GM04503 (cell line): ENCODE measurements at regions not wholly inside any gene's neighbourhood (a gene's known extent, or its start where the extent isn't known, plus 50 kb on each side); places are given as distances from the start of the nearest gene placed in this dataset.

Experiments used
- DNase-seq: peaks from one replicate; pipeline ENCODE4 v3.0.0-alpha.2; 2012; ENCODE audit warnings: low read depth

GRCh38 chr18:57915865-57916582 is 112.9 kb upstream of the ATP8B1 start:
- DNase-seq, result no peak

GRCh38 chr18:57915248-57915647 is 112.1 kb upstream of the ATP8B1 start:
- DNase-seq, result no peak

DNA sequence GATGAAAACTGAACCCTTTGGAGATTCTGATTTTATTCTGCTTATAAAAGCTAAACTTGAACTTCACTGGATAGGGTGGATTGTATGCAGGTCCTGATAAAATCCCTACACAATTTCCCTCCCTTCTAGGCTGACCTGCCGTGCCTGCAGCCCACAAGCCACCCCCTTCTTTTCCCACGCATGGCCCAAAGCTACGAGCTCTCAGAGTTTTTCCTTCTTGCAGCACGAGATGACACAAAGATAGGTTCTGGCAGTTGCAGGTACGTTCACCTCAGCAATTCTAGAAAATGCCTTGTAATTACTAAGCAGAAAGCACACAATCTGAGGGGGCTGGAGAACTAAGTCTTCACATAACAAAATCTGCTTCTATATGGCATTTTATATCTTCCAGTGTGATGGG is 110.6 kb upstream of the ATP8B1 start:
- no peak for DNase-seq

- DNase-seq, result no peak
These were observed 107.7 kb upstream of the ATP8B1 start for GRCh38 chr18:57910817-57911216.

GRCh38 chr18:57910134-57910533 is 107.0 kb upstream of the ATP8B1 start:
- no peak for DNase-seq

DNA sequence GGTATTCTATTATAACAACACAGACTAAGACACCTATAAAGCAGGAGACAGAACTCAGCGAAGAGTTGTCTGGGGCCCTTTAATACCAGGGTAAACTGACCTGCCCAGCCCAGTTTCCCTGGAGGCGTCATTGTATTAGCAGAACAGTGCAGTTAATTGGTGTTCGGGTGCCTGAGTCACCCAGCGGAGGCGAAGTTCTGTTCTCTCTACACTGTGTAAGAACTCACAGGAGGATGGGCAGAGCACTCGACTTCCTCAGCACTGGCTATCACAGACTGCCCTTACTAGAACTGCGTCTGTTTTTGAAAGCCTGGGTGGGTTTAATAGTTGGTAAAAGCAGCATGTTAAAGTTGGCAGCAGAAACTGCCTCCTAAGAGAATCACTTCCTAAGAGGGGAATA is 106.5 kb upstream of the ATP8B1 start:
- DNase-seq, result no peak

DNA sequence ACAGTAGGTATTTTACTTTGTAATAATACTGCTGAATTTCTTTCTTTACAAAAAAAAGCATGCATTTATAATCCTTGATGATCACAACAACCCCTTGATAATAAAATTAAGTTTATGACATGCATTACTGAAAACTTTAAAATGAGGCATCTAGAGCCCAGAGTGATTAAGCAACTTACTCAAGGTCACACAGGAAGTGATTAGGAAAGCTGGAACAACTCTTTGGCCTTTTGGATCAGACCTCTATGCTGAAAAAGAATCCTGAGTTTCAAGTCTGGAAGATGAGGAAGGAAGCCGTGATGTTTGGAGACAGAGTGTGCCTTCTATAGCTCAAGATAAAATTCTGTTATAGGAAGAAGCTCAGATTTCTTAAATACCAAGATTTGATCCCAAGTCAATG is 105.0 kb upstream of the ATP8B1 start:
- no peak for DNase-seq

- no peak for DNase-seq
These were observed 104.4 kb upstream of the ATP8B1 start for GRCh38 chr18:57907550-57907949.

DNA sequence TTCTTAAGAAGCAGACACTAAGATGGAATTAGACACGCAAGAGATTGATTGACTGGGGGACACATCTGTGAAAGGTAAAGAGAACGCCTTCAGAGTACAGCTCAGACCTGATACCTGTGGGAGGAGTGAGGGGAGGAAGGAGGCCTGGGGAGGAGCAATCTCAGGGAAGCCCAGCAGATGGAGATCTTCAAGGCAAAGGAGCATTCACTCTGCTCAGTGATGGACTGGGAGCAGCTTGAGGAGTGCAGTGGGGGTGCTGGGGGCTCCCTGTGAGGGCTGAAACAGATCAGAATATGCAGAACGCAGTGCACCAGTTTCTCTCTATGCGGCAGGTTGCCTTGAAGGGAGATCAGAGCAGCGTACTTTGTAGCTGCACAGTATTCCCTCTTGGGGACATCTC is 103.7 kb upstream of the ATP8B1 start:
- DNase-seq, result no peak

- no peak for DNase-seq
These were observed 101.4 kb upstream of the ATP8B1 start for GRCh38 chr18:57904535-57904934.

DNA sequence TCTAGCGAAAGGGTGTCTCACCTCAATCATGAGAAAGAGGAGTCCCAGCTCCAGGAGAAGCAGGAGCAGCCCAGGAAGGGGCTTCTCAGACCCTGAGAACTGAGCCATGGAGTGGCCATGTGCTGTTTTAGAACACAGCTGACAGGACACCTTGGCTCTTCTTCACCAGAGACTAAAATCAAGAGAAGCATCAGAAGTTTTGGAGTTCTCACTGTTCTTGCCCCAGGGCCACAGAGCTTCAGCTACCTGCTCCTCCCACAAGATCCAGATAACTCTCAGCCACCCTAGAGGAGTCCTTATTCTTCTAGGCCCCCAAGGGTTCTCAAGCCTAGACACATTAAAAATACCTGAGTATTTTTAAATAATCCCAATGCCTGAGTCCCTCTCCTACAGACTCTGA is 99.6 kb upstream of the ATP8B1 start:
- no peak for DNase-seq

DNA sequence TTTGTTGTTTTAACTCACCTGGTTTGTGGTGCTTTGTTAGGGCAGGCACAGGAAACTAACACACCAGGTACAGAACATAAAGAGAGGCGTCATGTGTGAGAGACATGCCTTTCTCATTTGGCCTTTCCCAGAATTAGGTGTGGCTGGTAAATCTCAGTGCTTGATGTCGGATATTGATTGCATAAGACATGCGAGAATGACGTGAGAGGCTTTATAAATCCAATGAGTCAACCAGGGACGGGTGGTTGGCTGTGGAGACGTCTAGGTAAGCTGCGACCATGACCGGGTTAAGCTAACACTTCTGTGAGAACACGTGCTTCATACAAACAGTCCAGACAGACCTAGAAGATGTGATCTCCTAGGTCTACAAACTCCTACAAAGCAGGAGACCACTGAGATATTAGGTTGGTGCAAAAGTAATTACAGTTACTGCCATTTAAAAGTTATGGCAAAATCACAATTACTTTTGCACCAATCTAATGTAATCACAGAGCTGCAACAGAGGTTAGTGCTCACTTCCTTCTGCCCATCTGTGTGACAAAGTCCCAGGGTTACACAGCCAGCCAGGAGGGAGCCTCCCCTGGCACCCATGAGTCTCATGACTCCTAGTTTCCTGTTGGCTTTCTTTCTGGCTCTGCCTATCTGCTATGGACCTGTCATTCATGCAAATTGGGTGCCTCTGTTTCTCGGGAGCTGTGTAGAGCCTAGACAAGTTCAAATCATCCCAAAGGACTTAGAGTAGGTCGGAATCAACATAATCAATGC is 98.9 kb upstream of the ATP8B1 start:
- DNase-seq, result no peak

DNA sequence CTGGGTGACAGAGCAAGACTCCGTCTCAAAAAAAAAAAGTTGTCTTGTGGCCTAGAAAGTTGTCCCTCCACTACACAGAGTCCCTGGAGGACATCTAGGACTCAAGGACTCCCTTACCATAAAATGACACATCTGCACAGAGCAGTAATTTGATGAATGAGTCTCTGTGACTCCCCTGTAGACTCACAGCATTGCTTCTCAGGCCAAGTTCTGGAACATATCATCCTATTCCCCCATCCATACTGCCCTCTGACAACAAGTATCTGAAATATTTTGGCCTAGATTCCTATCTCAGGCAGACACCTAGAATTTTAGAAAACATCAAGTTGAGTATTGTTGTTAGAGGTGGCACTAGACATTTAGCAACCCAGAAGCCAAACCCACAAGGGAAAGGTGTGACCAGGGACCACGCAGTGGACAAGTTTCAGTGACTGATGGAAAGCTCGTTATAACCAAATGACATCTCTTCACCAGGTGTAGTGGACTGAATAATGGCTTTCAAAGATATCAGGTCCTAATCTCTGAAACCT is 97.9 kb upstream of the ATP8B1 start:
- peak; percentile 34 for DNase-seq

DNA sequence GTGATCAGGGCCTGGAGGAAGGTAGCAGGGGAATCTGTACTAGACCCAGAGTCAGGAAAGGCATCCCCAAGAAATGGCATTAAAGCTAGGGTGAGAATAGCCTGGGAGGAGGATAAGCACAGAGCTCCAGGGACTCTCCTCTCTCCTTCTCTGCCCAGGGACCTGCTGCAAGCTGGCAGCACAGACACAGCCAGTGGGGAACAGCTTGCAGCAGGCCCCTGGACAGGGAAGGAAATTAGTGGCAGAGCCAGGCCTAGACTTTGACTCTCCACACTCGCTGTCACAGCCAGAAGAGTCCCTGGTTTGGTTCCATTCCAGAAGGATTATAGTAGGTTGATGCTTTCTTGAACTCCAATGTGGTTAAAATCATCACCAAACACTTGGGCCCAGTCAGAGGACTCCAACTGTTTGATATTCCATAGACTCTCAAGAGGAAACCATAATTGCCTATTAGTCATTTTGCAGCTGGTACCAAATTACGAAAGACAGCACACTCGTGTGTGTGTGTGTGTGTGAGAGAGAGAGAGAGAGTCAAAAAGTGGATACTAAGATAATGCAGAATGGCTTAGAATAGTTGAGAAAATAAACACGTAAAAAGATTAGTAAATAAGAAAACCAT is 95.5 kb upstream of the ATP8B1 start:
- peak; percentile 93 for DNase-seq

GRCh38 chr18:57895182-57895581 is 92.1 kb upstream of the ATP8B1 start:
- DNase-seq, result no peak

DNA sequence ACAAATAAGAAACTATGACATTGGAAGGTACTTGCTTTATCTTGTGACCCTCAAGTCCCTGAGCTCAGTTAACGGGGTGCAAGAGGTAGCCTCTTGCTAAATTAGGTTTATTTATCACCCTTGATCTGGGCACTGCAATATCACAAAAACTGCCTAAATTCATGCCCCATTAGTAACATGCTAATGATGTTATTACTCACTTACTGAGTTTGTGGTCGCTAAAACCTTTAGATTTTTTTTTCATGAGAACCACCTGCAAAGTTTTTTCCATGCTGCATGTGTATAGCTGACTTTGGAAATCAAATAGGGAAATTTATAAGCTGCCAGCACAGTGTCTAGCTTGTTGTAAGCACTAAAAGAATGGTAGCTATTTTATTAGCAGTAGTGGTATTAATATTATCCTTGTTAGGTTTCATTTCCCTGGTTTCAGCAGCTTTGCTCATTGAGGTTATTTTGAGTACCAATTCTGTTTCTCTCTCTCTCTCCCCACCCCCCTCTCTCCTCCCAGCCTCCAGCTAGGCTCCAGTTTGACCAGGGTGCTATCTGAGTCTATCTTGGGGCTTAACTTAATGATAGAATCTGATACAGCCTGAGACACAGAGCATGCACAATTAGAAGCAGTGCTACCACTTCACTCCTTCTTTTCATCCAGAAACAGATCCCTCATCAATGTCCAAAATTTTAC is 88.7 kb upstream of the ATP8B1 start:
- DNase-seq, result no peak

- no peak for DNase-seq
These were observed 87.2 kb upstream of the ATP8B1 start for GRCh38 chr18:57890266-57890665.

- DNase-seq, result no peak
These were observed 86.7 kb upstream of the ATP8B1 start for GRCh38 chr18:57889841-57890240.

DNA sequence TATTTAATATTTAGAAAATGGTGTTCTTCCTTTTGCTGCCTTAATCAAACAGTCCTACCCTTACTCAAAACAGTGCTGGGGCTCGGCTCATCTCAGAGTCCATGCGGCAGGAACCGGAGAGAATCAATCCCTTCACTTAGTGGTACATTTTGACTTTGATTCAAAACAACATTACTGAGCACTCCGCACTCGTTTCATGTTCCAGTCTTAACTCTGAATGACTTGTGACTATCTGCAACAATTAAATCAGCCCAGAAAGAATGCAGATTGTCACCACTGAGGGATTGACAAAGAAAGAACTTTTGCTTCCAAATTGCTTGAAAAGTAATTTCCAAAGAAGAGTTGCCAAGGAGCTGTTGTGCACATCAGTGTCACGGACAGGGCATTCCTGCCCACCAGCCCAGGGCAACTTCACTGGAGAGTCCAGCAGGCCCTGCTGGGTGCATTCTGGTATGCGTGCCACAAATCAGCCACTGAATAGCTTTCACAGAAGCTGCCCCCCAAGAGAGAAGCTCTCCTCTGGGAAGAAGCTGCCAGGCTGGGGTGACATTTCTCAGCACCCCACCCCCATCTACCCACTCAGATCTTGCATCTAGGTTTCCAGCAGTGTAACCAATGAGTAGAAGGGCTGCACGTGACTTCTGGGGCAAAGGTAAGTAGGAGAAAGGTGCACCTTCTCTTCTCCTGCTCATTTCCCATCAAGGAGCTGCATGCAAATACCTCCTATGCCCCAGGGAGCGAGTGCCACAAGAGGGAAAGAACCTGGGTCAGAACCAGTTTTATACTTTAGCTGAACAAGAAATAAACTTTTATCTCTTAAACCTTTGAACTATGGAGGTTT is 84.6 kb upstream of the ATP8B1 start:
- no peak for DNase-seq

GRCh38 chr18:57885931-57886330 is 82.8 kb upstream of the ATP8B1 start:
- no peak for DNase-seq

GRCh38 chr18:57882465-57882864 is 79.3 kb upstream of the ATP8B1 start:
- DNase-seq, result no peak
